Hepatocyte (in vitro differentiated cells): ENCODE measurements at regions not wholly inside any gene's neighbourhood (a gene's known extent, or its start where the extent isn't known, plus 50 kb on each side); places are given as distances from the start of the nearest gene placed in this dataset.

Source experiments
- EZH2 ChIP-seq: fragments of 200-600 bp; sonication (generic); IDR thresholded peaks from 2 replicates; pipeline ENCODE4 v1.6.1; 2016; ENCODE audit warnings: antibody characterized with exemption, mild to moderate bottlenecking, borderline replicate concordance
- EZH2phosphoT487 ChIP-seq: fragments of 200-600 bp; sonication (generic); IDR thresholded peaks from one replicate; pipeline ENCODE4 v1.6.1; 2018; ENCODE audit warnings: antibody characterized with exemption, mild to moderate bottlenecking, low read depth, moderate library complexity; ENCODE audit not compliant: unreplicated experiment, severe bottlenecking
- TF ChIP-seq, protein P1 (sequence below): fragments of 200-600 bp; sonication (generic); IDR thresholded peaks from 2 replicates; pipeline ENCODE4 v1.5.1; 2016; ENCODE audit warnings: antibody characterized with exemption, mild to moderate bottlenecking; ENCODE audit not compliant: poor library complexity

GRCh38 chr5:156181656-156182055 is 145.3 kb upstream of the SGCD start:
- TF ChIP-seq, protein P1, sequence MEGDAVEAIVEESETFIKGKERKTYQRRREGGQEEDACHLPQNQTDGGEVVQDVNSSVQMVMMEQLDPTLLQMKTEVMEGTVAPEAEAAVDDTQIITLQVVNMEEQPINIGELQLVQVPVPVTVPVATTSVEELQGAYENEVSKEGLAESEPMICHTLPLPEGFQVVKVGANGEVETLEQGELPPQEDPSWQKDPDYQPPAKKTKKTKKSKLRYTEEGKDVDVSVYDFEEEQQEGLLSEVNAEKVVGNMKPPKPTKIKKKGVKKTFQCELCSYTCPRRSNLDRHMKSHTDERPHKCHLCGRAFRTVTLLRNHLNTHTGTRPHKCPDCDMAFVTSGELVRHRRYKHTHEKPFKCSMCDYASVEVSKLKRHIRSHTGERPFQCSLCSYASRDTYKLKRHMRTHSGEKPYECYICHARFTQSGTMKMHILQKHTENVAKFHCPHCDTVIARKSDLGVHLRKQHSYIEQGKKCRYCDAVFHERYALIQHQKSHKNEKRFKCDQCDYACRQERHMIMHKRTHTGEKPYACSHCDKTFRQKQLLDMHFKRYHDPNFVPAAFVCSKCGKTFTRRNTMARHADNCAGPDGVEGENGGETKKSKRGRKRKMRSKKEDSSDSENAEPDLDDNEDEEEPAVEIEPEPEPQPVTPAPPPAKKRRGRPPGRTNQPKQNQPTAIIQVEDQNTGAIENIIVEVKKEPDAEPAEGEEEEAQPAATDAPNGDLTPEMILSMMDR, result no peak
- TF ChIP-seq EZH2phosphoT487, result no peak
- no peak for TF ChIP-seq EZH2
